GM18511 (cell line): ENCODE measurements at regions not wholly inside any gene's neighbourhood (a gene's known extent, or its start where the extent isn't known, plus 50 kb on each side); places are given as distances from the start of the nearest gene placed in this dataset.

Source experiments
- ATAC-seq: cut with Tn5 transposase; IDR thresholded peaks from one replicate; pipeline ENCODE4 v1.9.1; 2021; ENCODE audit warnings: mild to moderate bottlenecking, moderate library complexity; ENCODE audit not compliant: unreplicated experiment

GRCh38 chr1:222247081-222247480 is 300.8 kb downstream of the HHIPL2 start:
- ATAC-seq: no peak

- no peak for ATAC-seq
Measured at GRCh38 chr1:222243902-222244301, 304.0 kb downstream of the HHIPL2 start.

- ATAC-seq: no peak
Measured at GRCh38 chr1:222242492-222242891, 305.4 kb downstream of the HHIPL2 start.

- ATAC-seq: no peak
Measured at GRCh38 chr1:222241410-222241809, 306.5 kb downstream of the HHIPL2 start.

GRCh38 chr1:222240536-222241181 is 307.2 kb downstream of the HHIPL2 start:
- ATAC-seq: no peak

GRCh38 chr1:222239130-222239529 is 308.8 kb downstream of the HHIPL2 start:
- no peak for ATAC-seq

GRCh38 chr1:222234351-222234750 is 313.6 kb downstream of the HHIPL2 start:
- ATAC-seq: no peak

GRCh38 chr1:222233444-222234158 is 314.3 kb downstream of the HHIPL2 start:
- no peak for ATAC-seq

GRCh38 chr1:222232842-222233241 is 315.1 kb downstream of the HHIPL2 start:
- no peak for ATAC-seq

GRCh38 chr1:222229672-222230312 is 318.1 kb downstream of the HHIPL2 start:
- ATAC-seq: no peak

- ATAC-seq: no peak
Measured at GRCh38 chr1:222225316-222225691, 322.6 kb downstream of the HHIPL2 start.

GRCh38 chr1:222224636-222225315 is 323.1 kb downstream of the HHIPL2 start:
- no peak for ATAC-seq

GRCh38 chr1:222224156-222224555 is 323.7 kb downstream of the HHIPL2 start:
- ATAC-seq: no peak

GRCh38 chr1:222223010-222223409 is 324.9 kb downstream of the HHIPL2 start:
- ATAC-seq: no peak

- no peak for ATAC-seq
Measured at GRCh38 chr1:222216255-222216754, 331.6 kb downstream of the HHIPL2 start.

- no peak for ATAC-seq
Measured at GRCh38 chr1:222210776-222211175, 337.1 kb downstream of the HHIPL2 start.

- no peak for ATAC-seq
Measured at GRCh38 chr1:222204475-222204874, 343.4 kb downstream of the HHIPL2 start.

GRCh38 chr1:222202831-222203230 is 345.1 kb downstream of the HHIPL2 start:
- no peak for ATAC-seq

- ATAC-seq: no peak
Measured at GRCh38 chr1:222196736-222197135, 351.2 kb downstream of the HHIPL2 start.

- ATAC-seq: no peak
Measured at GRCh38 chr1:222196288-222196687, 351.6 kb downstream of the HHIPL2 start.

GRCh38 chr1:222195857-222196256 is 352.0 kb downstream of the HHIPL2 start:
- ATAC-seq: no peak
